ENCODE measurements at regions not wholly inside any gene's neighbourhood (a gene's known extent, or its start where the extent isn't known, plus 50 kb on each side); places are given as distances from the start of the nearest gene placed in this dataset.

DNA sequence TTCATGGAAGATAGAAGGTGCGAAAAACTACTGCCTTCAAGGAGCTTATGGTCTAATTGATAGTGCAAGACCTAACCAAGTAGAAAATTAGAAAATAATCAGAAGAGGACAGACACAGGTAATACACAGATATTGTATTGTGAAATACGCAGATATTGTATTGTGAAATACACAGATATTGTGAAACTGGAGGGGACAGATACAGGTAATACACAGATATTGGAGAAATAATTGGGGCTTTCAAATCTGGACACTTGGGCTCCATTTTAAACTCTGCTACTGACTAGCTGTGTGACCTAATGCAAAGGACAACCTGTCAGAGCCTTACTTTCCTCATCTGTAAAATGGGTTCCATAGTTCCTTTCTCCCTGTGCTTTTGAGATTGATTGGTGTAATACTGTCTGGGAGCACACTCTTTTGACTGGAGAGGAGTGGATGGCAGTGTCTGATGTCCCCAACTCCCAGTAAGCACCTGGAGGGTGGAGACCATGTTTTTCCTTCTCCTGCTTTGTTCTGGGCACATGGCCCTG lies 272.8 kb downstream of the TLE3 start:
- no peak for TF ChIP-seq ZBTB7A (IDR thresholded peaks at IDR 0.05; ENCODE audit: low read depth)
- TF ChIP-seq EP300 (IDR thresholded peaks at IDR 0.05; ENCODE audit: borderline replicate concordance) = no peak
- TF ChIP-seq, protein P1, sequence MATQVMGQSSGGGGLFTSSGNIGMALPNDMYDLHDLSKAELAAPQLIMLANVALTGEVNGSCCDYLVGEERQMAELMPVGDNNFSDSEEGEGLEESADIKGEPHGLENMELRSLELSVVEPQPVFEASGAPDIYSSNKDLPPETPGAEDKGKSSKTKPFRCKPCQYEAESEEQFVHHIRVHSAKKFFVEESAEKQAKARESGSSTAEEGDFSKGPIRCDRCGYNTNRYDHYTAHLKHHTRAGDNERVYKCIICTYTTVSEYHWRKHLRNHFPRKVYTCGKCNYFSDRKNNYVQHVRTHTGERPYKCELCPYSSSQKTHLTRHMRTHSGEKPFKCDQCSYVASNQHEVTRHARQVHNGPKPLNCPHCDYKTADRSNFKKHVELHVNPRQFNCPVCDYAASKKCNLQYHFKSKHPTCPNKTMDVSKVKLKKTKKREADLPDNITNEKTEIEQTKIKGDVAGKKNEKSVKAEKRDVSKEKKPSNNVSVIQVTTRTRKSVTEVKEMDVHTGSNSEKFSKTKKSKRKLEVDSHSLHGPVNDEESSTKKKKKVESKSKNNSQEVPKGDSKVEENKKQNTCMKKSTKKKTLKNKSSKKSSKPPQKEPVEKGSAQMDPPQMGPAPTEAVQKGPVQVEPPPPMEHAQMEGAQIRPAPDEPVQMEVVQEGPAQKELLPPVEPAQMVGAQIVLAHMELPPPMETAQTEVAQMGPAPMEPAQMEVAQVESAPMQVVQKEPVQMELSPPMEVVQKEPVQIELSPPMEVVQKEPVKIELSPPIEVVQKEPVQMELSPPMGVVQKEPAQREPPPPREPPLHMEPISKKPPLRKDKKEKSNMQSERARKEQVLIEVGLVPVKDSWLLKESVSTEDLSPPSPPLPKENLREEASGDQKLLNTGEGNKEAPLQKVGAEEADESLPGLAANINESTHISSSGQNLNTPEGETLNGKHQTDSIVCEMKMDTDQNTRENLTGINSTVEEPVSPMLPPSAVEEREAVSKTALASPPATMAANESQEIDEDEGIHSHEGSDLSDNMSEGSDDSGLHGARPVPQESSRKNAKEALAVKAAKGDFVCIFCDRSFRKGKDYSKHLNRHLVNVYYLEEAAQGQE (IDR thresholded peaks at IDR 0.05; ENCODE audit: low read depth) = no peak

Measured in Ishikawa (cell line).